Left ventricle myocardium inferior (tissue), 1 donor: ENCODE measurements at regions not wholly inside any gene's neighbourhood (a gene's known extent, or its start where the extent isn't known, plus 50 kb on each side); places are given as distances from the start of the nearest gene placed in this dataset.

Experiments used
- DNase-seq: peaks from one replicate; pipeline ENCODE4 v3.0.0-alpha.2; 2020
- H3K27ac ChIP-seq: fragments of 200-600 bp; replicated peaks from 2 replicates; pipeline ENCODE4 v1.8.0; 2021
- H3K27me3 ChIP-seq: fragments of 200-600 bp; 2 replicates; pipeline ENCODE4 v1.8.0; 2021; ENCODE audit warnings: low read depth
- H3K36me3 ChIP-seq: fragments of 200-600 bp; 2 replicates; pipeline ENCODE4 v1.8.0; 2021
- H3K4me1 ChIP-seq: fragments of 200-600 bp; 2 replicates; pipeline ENCODE4 v1.8.0; 2021
- H3K4me3 ChIP-seq: fragments of 200-600 bp; 2 replicates; pipeline ENCODE4 v1.8.0; 2021; ENCODE audit warnings: mild to moderate bottlenecking, moderate library complexity
- H3K9me3 ChIP-seq: fragments of 200-600 bp; replicated peaks from 2 replicates; pipeline ENCODE4 v1.8.0; 2021
- intact Hi-C: fragments of 100-400 bp; cut with micrococcal nuclease; formaldehyde crosslinking; loops from one replicate; pipeline ENCODE4 v1.11.0; 2022
- TF ChIP-seq, protein P1 (sequence below): fragments of 200-600 bp; IDR thresholded peaks from 2 replicates; pipeline ENCODE4 v1.8.0; 2021; ENCODE audit warnings: antibody characterized with exemption, mild to moderate bottlenecking, borderline replicate concordance
- donor health status: DM: no; HTN: yes; CAD: no; lungs with severe emphysema.

DNA sequence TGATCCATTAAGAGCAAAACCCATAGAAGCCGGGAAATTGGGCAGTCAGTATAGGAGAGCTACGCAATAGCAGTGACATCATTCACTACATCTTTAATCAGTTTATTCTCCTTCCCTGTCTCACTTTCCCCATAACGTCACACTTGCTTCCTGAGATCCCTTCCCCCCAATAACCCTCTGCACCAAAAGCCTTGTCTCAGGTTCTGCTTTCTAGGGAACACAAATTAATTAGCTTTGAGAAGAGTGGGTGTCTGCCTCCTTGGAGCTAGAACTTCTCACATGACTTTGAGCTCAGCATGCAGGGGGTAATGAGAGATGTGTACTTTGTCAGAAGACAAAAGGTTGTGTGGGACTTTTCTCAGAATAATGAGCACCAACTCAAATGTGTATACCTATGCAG is 128.3 kb upstream of the MAOA start:
- intact Hi-C loops: no loop called here
- no peak for DNase-seq
- H3K27me3 ChIP-seq: no peaks in the 10 kb centered on the region
- no peaks in the 10 kb centered on the region for H3K4me1 ChIP-seq
- no peak overlapping the region for H3K4me3 ChIP-seq
- no peak overlapping the region for H3K27ac ChIP-seq
- TF ChIP-seq, protein P1, sequence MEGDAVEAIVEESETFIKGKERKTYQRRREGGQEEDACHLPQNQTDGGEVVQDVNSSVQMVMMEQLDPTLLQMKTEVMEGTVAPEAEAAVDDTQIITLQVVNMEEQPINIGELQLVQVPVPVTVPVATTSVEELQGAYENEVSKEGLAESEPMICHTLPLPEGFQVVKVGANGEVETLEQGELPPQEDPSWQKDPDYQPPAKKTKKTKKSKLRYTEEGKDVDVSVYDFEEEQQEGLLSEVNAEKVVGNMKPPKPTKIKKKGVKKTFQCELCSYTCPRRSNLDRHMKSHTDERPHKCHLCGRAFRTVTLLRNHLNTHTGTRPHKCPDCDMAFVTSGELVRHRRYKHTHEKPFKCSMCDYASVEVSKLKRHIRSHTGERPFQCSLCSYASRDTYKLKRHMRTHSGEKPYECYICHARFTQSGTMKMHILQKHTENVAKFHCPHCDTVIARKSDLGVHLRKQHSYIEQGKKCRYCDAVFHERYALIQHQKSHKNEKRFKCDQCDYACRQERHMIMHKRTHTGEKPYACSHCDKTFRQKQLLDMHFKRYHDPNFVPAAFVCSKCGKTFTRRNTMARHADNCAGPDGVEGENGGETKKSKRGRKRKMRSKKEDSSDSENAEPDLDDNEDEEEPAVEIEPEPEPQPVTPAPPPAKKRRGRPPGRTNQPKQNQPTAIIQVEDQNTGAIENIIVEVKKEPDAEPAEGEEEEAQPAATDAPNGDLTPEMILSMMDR: no peak
- H3K9me3 ChIP-seq: no peaks in the 10 kb centered on the region
- no peaks in the 10 kb centered on the region for H3K36me3 ChIP-seq

GRCh38 chrX:43530837-43531236 is 125.3 kb upstream of the MAOA start:
- Histone ChIP-seq H3K27ac (no peak overlapping the region), H3K4me3 (no peak overlapping the region), H3K27me3 (no peaks in the 10 kb centered on the region), H3K9me3 (no peaks in the 10 kb centered on the region), H3K4me1 (no peaks in the 10 kb centered on the region), H3K36me3 (no peaks in the 10 kb centered on the region)
- TF ChIP-seq, protein P1: no peak
- no peak for DNase-seq
- intact Hi-C loops: no loop called here

DNA sequence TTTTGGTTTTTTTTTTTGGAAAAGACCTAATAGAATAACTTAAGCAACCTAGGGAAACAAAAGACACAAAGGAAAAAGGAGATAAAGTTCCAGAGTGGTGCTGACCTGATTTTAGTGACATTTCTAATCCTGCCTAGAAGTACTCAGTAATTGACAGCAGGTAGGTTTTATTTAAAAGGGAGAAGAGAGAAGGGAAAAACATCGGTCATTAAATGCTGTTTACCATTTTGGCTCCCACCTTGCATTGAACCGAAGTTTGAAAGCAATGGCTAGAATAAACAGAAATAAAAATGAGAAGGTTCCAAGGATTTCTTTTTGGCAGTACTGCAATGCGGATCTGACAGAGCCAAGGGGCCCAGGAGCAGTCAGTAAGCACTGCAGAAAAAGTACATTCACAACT is 115.8 kb upstream of the MAOA start:
- H3K27ac ChIP-seq: no peak overlapping the region
- H3K4me1 ChIP-seq: no peaks in the 10 kb centered on the region
- no peaks in the 10 kb centered on the region for H3K9me3 ChIP-seq
- no peaks in the 10 kb centered on the region for H3K27me3 ChIP-seq
- no peak overlapping the region for H3K4me3 ChIP-seq
- TF ChIP-seq, protein P1: no peak
- H3K36me3 ChIP-seq: no peaks in the 10 kb centered on the region
- no peak for DNase-seq
- intact Hi-C loops: no loop called here

GRCh38 chrX:43551590-43551989 is 104.5 kb upstream of the MAOA start:
- Histone ChIP-seq H3K4me1 (no peaks in the 10 kb centered on the region), H3K36me3 (no peaks in the 10 kb centered on the region), H3K9me3 (no peaks in the 10 kb centered on the region), H3K4me3 (no peak overlapping the region), H3K27me3 (no peaks in the 10 kb centered on the region), H3K27ac (no peak overlapping the region)
- DNase-seq: no peak
- intact Hi-C loops: loop anchor here (10.0 kb wide), 2 partner anchors 197 to 1757 kb away; no protein-coding TSS in a partner anchor
- TF ChIP-seq, protein P1: no peak

GRCh38 chrX:43552156-43552555 is 103.9 kb upstream of the MAOA start:
- Histone ChIP-seq H3K4me3 (no peak overlapping the region), H3K9me3 (no peaks in the 10 kb centered on the region), H3K36me3 (no peaks in the 10 kb centered on the region), H3K4me1 (peaks cover under 1% of the 10 kb centered on the region), H3K27ac (no peak overlapping the region), H3K27me3 (no peaks in the 10 kb centered on the region)
- TF ChIP-seq, protein P1: no peak
- intact Hi-C loops: loop anchor here (10.0 kb wide), 2 partner anchors 197 to 1757 kb away; no protein-coding TSS in a partner anchor
- no peak for DNase-seq
